GM18867 (cell line): ENCODE measurements at regions not wholly inside any gene's neighbourhood (a gene's known extent, or its start where the extent isn't known, plus 50 kb on each side); places are given as distances from the start of the nearest gene placed in this dataset.
A peak's percentile ranks its signal among the peaks of the same experiment; 100 is the strongest.

Source experiments
- ATAC-seq: cut with Tn5 transposase; IDR thresholded peaks from one replicate; pipeline ENCODE4 v1.9.1; 2021; ENCODE audit warnings: mild to moderate bottlenecking, moderate library complexity; ENCODE audit not compliant: unreplicated experiment

DNA sequence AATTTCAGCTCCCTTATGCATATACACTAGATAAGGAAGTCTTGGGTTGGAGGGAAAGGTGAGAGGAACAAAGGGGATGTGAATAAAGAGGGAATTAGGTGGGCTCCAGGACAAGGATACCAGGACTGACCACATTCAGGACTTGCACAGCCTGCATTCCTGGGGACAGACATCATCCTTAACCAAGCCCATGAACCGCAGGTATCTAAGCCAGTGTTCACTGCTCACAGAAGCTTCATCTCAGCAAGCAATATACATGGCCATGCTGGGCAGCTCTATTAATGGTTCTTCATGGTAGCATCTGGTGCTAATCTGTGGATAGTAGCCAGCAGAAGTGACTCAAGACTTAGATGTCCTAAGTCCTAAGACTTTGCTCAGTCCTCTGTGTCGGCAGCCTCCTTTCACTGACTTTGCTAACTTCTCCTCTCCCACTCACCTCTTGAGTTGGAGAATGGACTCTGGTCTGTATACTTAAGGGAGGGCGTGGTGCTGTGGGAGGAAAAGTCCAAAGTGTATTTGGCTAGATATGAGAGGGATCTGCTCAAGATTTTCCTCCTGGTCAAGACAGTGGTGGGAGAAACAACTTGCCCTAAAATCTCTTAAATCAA lies 136.1 kb downstream of the ASCL1 start:
- no peak for ATAC-seq

DNA sequence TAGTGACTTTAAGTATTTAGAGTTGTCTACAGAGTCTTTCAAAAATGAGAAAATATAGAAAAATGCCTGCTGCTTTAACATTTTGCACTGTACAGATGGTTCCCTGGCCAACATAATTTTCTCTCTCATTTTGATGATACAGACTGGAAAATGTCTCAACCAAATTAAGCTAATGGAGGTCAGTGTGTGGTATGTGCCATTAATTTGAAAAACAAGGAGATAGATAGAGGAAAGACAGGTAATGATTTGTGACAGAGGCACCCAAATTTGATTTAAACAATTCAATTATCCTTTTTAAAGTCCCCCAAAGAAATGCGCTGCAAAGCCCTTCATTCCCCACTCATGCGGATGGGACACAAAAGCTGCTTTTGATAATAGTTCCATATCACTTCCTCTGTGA lies 140.0 kb downstream of the ASCL1 start:
- no peak for ATAC-seq

DNA sequence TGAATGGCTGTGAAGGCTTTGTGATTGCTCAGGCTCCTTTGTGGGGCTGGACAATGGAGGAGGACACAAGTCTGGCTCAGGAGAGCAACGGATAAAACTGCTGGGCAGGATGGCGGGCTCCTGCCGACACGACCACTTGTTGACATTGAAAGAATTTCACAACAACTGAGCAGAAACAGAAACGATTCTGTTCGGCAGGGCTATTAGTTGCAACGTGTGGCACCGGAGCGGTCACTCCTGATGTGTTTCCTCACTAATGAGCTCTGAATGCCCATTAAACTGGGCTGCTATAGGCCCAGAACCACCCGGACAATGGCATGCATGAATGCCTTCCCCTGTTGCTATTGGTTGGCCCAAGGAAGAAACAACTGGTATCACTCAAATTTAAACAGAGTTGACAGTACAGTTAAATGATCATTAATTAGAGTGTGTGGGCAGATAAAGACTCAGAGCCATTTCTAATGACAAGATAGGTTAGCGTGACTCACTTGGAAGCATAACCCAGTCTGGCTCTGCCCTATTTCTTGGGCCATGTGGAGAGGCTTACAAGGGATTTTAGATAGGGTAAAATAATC lies 142.9 kb downstream of the ASCL1 start:
- no peak for ATAC-seq

DNA sequence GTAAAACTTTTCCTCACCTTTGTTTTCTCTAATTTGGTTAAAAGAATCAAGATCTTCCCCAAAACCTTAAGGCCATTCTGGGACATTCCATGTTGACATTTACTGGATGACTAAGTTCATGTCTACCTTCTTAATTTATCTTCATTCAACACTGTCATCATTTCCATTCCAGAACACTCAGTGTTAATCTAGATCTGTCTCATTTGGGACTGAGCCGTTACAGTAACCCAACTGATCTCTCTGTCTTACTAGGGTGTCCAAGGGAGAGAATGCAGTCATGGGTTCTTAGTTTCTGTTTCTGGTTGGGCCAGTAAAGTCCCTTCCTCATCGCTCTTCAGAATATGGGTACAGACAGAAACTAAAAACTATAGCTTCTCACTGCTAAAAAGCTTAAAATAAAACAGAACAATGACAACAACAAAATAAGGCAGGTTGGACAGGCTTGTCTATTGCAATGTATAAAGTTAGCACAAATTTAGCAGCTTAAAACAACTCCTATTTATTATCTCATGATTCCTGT lies 144.8 kb downstream of the ASCL1 start:
- peak; percentile 88 for ATAC-seq

DNA sequence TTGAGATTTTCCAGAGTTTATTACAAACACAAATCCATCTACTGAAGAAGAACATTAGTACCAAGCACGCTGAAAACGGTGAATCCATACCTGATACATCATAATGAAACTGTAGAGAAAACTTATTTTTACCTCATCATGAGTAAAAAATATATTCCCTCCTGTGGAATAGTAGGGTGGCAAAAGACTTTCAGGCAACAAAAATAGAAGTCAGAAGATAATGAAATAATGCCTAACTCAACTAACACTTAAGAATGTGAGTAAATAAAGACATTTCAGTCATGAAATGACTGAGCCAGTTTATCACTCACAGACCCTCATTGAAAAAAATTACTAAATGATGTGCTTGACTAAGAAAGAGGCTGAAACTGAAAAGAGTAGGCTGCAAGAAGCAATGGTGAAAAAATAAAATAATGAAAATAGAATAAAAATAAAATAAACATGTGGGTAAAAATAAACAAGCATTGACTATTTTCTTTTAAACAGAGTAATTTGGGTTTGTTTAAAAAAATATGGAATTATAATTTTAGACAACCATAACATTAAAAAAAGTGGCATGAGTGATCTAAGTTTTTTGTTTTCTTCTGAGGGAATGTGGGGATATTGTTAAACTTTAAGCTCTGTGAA lies 148.6 kb downstream of the ASCL1 start:
- peak; percentile 51 for ATAC-seq

DNA sequence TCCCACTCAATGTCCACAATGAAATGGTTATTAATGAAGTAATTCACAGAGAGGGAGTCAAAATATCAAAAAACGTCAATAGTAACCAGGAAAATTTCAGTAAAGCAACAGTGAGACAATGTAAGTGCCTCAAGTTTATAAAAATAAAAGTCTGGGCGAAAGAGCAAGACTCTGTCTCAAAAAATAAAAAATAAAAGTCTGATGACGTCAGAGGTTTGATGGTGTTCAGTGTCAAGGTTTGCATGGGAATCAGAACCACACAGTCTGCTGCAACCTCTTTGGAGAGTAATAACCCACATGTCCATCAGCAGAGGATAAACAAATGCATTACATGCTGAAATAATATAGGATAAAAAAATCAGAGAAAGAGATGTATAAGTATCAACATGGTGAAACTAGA lies 152.4 kb downstream of the ASCL1 start:
- no peak for ATAC-seq

DNA sequence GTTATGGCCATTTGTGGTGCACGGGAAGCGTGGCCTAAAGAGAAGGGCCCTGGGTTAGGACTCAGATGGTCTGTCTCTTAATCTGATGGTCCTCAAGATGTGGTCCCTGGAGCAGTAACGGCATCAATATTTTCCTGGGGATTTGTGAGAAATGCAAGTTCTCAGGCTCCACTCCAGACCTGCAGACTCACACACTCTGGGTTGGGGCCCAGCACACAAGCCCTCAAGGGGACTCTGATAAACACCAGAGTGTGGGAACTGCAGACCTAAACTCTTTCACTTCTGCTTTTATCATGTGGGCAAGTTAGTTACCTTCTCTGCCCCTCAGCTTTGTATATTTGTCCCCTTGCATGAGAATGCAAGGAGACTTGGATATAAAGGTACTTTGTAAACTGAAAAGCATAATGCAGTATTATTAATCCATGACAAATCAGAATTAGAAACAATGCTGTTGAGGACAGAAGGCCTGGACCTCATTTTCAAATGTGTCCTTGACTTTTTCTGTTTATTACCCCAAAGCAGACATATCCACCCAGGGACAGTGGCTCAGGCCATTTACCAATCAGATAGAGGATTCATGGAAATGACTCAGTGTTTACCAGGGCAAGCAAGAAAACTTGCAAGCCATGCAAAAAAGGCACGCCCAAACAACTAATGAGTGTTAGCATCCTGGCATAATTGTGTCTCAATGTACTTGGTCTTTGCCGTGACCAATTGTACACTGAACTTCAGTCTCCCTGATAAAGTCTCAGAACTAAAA lies 157.0 kb downstream of the ASCL1 start:
- ATAC-seq, result peak; percentile 99

DNA sequence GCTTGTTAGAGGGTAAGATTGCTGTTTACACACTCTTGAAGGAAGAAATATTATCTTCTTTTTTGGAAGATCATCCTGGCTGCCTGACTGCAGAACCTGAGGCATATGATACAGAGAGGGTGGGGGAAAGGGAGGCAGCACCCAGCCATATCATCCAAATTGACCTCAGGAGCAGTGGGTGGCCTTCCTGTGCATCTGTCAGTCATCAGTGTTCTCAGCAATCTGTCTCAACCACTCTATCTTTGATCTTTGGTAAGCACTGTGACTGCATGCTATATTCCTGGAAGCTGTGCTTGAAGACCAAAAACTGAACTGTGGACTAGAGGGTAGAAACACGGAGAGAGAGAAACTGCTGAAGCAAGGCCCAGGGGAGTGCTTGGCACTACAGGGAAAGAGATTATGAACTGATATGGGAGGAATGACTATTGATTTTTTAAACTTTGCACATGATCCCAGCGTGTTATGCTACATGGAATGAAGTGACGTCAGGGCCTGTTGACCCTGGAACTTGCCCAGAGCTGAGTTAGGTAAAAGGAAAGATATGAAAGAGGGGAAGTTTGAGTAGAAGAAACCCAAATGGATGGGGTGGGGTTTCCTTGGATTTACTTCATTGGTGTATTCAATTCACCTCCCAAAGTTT lies 171.5 kb downstream of the ASCL1 start:
- no peak for ATAC-seq

DNA sequence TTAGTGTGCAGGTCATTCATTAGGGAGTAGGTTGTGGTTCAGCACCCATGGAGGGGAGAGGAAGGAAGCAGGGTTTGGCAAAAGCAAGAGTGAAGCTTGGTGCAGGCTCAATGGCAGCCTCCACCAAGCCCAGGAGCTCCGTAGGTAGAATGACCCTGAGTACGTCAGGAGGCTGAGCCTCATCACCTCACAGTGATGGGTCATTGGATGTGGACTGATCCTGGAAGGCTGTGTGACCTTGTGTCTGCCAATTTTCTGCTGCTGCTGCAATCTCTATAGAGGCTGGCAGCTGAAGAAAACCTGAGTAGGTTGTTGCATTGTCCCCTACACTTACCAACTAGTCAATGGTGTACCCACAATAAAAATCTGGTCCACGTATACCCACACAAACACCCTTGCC lies 173.1 kb downstream of the ASCL1 start:
- no peak for ATAC-seq

DNA sequence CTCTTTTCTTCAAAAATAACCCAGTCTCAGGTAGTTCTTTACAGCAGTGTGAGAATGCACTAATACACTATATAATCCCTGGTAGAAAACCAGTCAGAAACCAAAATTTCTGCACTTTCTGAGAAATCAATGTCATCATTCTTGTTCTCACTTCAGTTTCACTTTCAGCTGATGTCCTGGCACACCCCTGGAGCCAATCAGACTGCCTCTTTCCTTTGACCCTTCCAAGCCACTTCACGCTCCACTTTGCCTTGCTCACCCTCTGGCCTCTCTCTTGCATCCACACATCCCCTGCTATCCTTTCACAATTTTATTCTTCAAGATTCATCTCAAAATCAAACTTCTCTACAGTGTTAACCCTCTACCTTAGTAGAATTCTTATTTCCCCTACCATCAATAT lies 181.1 kb downstream of the ASCL1 start:
- ATAC-seq, result no peak

DNA sequence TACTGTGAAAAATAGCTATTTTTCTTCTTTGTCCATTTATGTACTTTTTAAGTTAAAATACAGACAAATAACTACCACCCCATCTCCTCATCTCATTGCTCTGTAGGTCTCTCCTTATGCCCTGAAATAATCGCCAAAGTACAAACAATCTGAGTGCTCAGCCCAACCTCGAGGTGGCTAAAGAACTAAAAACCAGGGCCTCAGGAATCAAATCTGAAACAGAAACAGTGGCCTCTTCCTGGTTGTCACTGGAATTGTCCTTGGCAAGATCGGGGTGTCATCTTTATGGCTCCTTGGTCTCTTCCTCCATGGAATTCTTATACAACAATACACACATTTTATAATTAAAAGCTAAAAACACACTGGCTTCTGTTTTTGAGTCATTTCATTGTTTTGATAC lies 182.4 kb downstream of the ASCL1 start:
- ATAC-seq, result no peak

DNA sequence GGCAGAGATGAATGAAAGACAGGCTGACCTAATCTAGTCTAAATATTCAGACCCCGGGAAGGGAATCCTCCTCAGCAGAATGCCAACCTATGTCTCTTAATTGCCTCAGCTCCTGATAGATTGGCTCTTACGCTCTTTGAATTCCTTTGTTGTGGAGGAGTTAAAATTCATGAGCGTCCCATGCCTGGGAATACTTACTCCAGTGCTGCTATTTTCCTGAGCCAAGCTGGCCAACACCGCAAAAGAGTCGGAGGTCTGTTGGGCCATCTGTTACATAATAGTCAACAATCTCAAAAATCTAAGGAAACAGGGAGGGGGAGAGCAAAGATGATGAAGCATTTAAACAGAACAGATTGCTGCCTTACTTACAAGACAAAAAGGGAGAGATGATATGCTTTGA lies 182.8 kb downstream of the ASCL1 start:
- ATAC-seq, result no peak

DNA sequence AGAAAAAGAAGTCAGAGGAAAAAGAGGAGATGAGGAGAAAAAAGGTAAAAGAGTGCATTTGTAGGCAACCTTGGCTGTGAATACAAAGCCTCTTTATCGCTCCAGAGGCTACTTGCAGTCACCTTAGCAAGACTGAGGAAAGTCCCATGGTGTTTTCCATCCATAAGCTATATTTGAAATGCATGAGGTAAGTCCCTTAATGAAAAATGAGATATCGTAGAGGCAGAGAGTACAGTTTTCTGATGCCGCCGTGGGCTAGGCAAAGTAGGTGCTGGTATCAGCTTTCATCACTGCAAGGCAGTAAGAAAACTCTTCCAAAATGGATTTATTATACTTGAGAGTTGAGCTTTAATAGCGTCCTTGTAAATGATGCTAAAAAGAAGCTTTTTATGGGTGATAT lies 186.8 kb downstream of the ASCL1 start:
- ATAC-seq, result no peak

DNA sequence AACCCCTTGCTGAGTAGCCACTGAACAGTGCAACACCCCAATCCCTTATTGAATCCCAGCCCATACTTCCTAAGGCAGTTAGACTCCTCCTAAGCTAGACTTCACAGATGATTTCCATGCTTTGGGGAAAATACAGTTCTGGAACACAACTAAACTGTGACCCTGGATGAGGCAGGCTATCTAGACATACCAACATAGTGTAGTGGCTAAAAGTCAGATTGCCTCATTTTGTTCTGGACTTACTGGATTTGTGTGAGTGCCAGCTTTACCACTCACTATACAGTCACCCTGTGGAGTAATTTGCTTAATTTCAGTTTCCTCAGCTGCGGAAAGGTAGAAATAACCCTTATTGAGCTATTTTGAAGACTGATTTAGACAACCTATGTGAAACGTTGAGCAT lies 203.1 kb downstream of the ASCL1 start:
- ATAC-seq, result no peak

DNA sequence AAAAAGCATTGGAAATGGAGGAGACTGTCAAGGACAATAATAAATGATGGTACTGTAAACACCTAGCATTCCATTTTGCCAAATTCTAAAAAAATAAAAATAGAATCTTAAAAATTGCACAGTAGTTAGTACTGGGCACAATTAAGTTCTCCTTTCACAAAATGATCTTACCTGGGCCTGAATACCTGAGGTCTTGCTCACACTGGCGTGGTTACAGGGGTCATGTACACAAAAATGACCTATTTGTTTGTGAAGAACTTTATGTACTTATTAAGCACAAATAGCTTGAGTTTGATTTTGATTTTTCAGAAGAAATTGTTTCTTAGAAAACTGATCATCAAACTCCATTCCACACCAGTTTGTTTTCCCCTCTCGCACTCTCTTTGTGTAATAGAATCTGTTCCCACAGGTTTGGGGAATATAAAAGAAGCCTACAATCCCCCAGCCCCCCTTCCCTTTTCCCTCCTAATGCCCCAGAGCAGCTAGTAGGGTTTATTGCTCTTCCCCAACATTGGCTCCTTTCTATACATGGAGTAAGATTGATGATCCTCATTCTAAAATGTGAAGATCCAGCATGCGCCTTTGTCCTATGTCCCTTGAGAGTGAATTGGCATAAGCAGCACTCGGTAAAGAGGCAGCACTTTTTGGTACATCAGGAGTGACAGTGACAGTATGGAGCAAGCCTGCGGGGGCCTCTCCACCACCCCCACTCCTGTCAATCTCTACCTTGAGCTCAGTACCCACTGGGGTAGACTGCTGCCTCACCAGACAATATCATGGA lies 204.3 kb downstream of the ASCL1 start:
- ATAC-seq, result no peak

DNA sequence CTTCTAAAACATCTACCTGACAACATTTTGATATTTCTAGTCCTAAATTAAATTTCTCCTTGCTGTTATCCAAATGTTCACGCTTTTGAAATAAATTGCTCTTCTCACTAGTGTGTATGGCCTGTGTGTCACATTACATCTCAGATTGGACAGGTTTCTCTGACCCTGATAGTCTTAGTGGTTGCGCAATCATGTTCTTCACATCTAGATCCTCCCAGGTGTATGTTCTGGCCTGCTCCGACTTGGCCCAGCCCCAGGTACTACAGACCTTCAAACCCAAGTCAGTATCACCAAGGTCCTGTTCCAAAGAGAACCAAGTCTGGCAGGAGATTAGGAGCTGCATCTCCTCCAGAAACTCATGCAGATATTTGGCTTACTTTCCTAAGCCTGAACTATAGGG lies 209.5 kb downstream of the ASCL1 start:
- no peak for ATAC-seq

DNA sequence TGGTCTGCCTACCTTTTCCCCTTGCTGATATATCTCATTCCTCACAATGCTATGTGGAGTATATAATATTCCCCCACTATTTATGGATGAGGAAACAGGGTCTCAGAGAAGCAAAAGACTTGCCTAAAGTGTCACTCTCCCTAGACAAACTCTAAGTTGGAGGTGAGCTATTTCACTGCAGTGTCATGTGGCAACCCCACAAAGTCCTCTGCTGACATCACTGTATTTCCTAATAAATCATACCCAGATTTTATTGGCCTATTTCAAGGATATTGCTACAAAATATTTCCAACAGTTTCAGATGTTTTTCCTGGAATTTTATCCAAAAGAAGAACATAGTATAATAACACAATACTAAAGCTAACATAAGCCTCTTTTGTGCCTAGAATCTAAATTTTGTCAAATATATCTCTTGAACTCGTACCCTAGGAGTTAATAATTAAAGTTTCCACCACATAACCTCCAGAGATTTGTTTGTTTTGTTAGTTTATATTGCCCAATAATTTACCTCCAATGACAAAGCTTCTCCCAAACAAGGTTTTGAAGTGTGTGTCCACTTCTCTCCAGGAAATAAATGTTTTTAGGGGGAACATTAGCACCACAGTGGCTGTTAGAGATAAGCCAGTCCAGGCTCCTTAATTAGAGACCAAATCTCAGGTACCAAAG lies 215.1 kb downstream of the ASCL1 start:
- no peak for ATAC-seq

DNA sequence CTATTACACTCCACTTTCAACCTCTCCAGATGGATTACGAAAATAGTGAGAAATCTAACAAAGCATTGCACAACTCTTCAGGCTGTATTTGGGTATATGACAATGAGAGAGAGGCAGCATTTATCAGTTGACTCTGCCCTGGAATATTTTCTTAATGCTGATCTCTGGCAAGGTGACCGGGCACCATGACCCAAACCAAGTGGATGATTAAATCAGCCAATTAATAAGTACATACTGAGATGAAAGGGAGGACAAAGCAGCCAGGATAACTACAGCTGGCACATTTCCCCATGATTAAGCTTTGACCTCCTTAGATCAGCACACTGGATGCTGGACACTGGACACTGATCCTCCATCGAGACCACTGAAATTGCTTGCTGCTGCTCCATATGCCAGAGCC lies 218.2 kb downstream of the ASCL1 start:
- no peak for ATAC-seq

DNA sequence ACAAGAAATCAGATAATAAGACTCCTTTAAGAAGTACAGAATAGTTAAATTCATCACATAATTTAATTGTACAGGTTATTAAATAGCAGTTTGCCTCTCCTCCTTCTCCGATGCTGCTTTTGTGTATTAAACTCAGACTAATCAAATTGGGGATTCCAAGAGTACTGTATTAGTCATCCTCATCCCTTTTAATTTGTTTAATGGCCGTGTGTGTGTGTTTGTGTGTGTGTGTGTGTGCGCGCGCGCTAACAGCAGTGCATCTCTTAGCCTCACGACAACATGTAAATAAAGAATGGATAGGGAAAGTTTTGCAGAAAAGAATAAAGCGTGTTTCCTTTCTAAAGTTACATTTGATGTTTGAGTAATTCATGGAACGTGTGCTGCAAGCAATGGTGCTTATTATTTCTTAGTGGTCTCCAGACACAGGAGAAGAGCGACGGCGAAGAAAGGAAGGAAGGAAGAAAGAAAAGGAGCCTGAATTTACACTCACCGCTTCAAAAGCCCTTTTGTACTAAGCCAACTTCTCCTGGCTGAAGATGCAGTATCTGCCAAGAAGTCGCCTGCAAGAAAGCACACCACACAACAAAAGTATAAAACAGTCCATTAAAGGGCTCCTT lies 220.3 kb downstream of the ASCL1 start:
- no peak for ATAC-seq
